Upper lobe of right lung (tissue), 1 donor: ENCODE measurements at regions not wholly inside any gene's neighbourhood (a gene's known extent, or its start where the extent isn't known, plus 50 kb on each side); places are given as distances from the start of the nearest gene placed in this dataset.

Source experiments
- ATAC-seq: fragments of 200-7000 bp; cut with Tn5 transposase; one replicate; pipeline ENCODE4 v1.9.1; 2020; ENCODE audit warnings: mild to moderate bottlenecking, moderate library complexity
- DNase-seq: peaks from one replicate; pipeline ENCODE4 v3.0.0-alpha.2; 2020
- H3K27ac ChIP-seq: fragments of 200-600 bp; one replicate; pipeline ENCODE4 v1.8.0; 2022
- H3K27me3 ChIP-seq: fragments of 200-600 bp; one replicate; pipeline ENCODE4 v1.8.0; 2022; ENCODE audit warnings: mild to moderate bottlenecking
- H3K36me3 ChIP-seq: fragments of 200-600 bp; one replicate; pipeline ENCODE4 v1.8.0; 2022
- H3K4me1 ChIP-seq: fragments of 200-600 bp; one replicate; pipeline ENCODE4 v1.8.0; 2022
- H3K4me3 ChIP-seq: fragments of 200-600 bp; one replicate; pipeline ENCODE4 v1.8.0; 2022; ENCODE audit warnings: mild to moderate bottlenecking
- H3K9me3 ChIP-seq: fragments of 200-600 bp; one replicate; pipeline ENCODE4 v1.8.0; 2022
- CTCF ChIP-seq: fragments of 200-600 bp; IDR thresholded peaks from one replicate; pipeline ENCODE4 v1.8.0; 2022; ENCODE audit warnings: antibody characterized with exemption
- intact Hi-C: fragments of 100-400 bp; cut with DNase I; formaldehyde crosslinking; loops from one replicate; pipeline ENCODE4 v1.11.0; 2022
- donor health status: DM: no; HTN: yes; CAD: no; lungs with severe emphysema.

- Histone ChIP-seq H3K36me3 (no peaks in the 10 kb centered on the region), H3K4me3 (no peak overlapping the region), H3K27ac (no peak overlapping the region), H3K27me3 (no peaks in the 10 kb centered on the region), H3K9me3 (no peaks in the 10 kb centered on the region), H3K4me1 (no peaks in the 10 kb centered on the region)
- DNase-seq (no peak), ATAC-seq (no peak)
- intact Hi-C loops = no loop called here
- TF ChIP-seq CTCF = no peak
Measured at GRCh38 chr2:7661502-7661901, 744.3 kb downstream of the RNF144A start.

GRCh38 chr2:7665880-7666279 lies 748.7 kb downstream of the RNF144A start:
- no peaks in the 10 kb centered on the region for H3K9me3 ChIP-seq
- no peaks in the 10 kb centered on the region for H3K27me3 ChIP-seq
- H3K4me3 ChIP-seq = no peak overlapping the region
- H3K4me1 ChIP-seq = no peaks in the 10 kb centered on the region
- no peak for TF ChIP-seq CTCF
- H3K36me3 ChIP-seq = no peaks in the 10 kb centered on the region
- ATAC-seq (no peak), DNase-seq (no peak)
- intact Hi-C loops = no loop called here
- no peak overlapping the region for H3K27ac ChIP-seq

- H3K4me1 ChIP-seq = no peaks in the 10 kb centered on the region
- TF ChIP-seq CTCF = no peak
- intact Hi-C loops = no loop called here
- H3K4me3 ChIP-seq = no peak overlapping the region
- no peak overlapping the region for H3K27ac ChIP-seq
- H3K27me3 ChIP-seq = no peaks in the 10 kb centered on the region
- no peaks in the 10 kb centered on the region for H3K36me3 ChIP-seq
- no peak for ATAC-seq
- no peak for DNase-seq
- H3K9me3 ChIP-seq = no peaks in the 10 kb centered on the region
Measured at GRCh38 chr2:7666596-7667259, 749.5 kb downstream of the RNF144A start.

GRCh38 chr2:7667260-7667757 lies 750.1 kb downstream of the RNF144A start:
- intact Hi-C loops = no loop called here
- DNase-seq (no peak), ATAC-seq (no peak)
- Histone ChIP-seq H3K4me3 (no peak overlapping the region), H3K9me3 (no peaks in the 10 kb centered on the region), H3K27me3 (no peaks in the 10 kb centered on the region), H3K27ac (no peak overlapping the region), H3K36me3 (no peaks in the 10 kb centered on the region), H3K4me1 (no peaks in the 10 kb centered on the region)
- TF ChIP-seq CTCF = no peak

- TF ChIP-seq CTCF = no peak
- Histone ChIP-seq H3K36me3 (no peaks in the 10 kb centered on the region), H3K27me3 (no peaks in the 10 kb centered on the region), H3K9me3 (no peaks in the 10 kb centered on the region), H3K27ac (no peak overlapping the region), H3K4me3 (no peak overlapping the region), H3K4me1 (no peaks in the 10 kb centered on the region)
- intact Hi-C loops = no loop called here
- ATAC-seq (peak; percentile 37), DNase-seq (no peak)
Measured at GRCh38 chr2:7670905-7671641, 753.9 kb downstream of the RNF144A start.
